IMR-90 (cell line): ENCODE measurements at regions not wholly inside any gene's neighbourhood (a gene's known extent, or its start where the extent isn't known, plus 50 kb on each side); places are given as distances from the start of the nearest gene placed in this dataset.

Experiments used
- ATAC-seq: fragments of 200-7000 bp; cut with Tn5 transposase; 2 replicates; pipeline ENCODE4 v1.9.1; 2020; ENCODE audit warnings: low read depth, mild to moderate bottlenecking, moderate library complexity
- BruUV-seq: library from RNA; stranded (reverse); fragments of 400-500 nt; replicated peaks from 2 replicates; lab custom pipeline; 2021; lab: Mats Ljungman, UMichigan
- CTCF ChIA-PET: fragments of 300-600 bp; formaldehyde crosslinking; extraction: SDS; loops from one replicate; lab custom pipeline; 2021; ENCODE audit warnings: antibody characterized with exemption; lab: Yijun Ruan, JAX
- POLR2A ChIA-PET: fragments of 300-600 bp; sonication (Branson Sonifier 250); formaldehyde crosslinking; loops from one replicate; lab custom pipeline; 2022; ENCODE audit warnings: antibody characterized with exemption; ENCODE audit not compliant: unreplicated experiment; lab: Charles Lee
- DNase-seq: peaks from one replicate; pipeline ENCODE4 v3.0.0; 2013
- H2AFZ ChIP-seq: replicated peaks from 2 replicates; pipeline ENCODE3; 2013; ENCODE audit warnings: low read length, mild to moderate bottlenecking; ENCODE audit not compliant: poor library complexity
- H2AK5ac ChIP-seq: 2 replicates; pipeline ENCODE4 v1.6.1; 2013; ENCODE audit warnings: low read depth, low read length, inconsistent platforms
- H2AK9ac ChIP-seq: replicated peaks from 2 replicates; pipeline ENCODE3; 2013; ENCODE audit warnings: mild to moderate bottlenecking, low read depth, low read length, moderate library complexity; ENCODE audit not compliant: poor library complexity
- H2BK120ac ChIP-seq: 2 replicates; pipeline ENCODE4 v1.6.1; 2013; ENCODE audit warnings: low read depth, low read length, inconsistent platforms
- H2BK15ac ChIP-seq: 3 replicates; pipeline ENCODE4 v1.6.1; 2013; ENCODE audit warnings: low read depth, low read length, inconsistent platforms
- H2BK20ac ChIP-seq: 2 replicates; pipeline ENCODE4 v1.6.1; 2013; ENCODE audit warnings: low read depth, mild to moderate bottlenecking, inconsistent platforms, low read length, moderate library complexity
- H2BK5ac ChIP-seq: 2 replicates; pipeline ENCODE4 v1.6.1; 2013; ENCODE audit warnings: mild to moderate bottlenecking, low read depth, low read length, inconsistent platforms; ENCODE audit not compliant: poor library complexity, severe bottlenecking
- H3K14ac ChIP-seq: replicated peaks from 2 replicates; pipeline ENCODE4 v1.6.1; 2013; ENCODE audit warnings: low read depth, low read length, inconsistent platforms
- H3K18ac ChIP-seq: 2 replicates; pipeline ENCODE4 v1.6.1; 2013; ENCODE audit warnings: low read depth, low read length, control low read depth
- H3K23ac ChIP-seq: 2 replicates; pipeline ENCODE4 v1.6.1; 2013; ENCODE audit warnings: low read depth, low read length, inconsistent platforms
- H3K27ac ChIP-seq: 2 replicates; pipeline ENCODE4 v1.5.1; 2013; ENCODE audit warnings: mild to moderate bottlenecking, control low read depth, low read length; ENCODE audit not compliant: insufficient read depth
- H3K27me3 ChIP-seq: 2 replicates; pipeline ENCODE4 v1.6.1; 2013; ENCODE audit warnings: low read length; ENCODE audit not compliant: control insufficient read depth, insufficient read depth
- H3K36me3 ChIP-seq: 2 replicates; pipeline ENCODE4 v1.6.1; 2013; ENCODE audit warnings: low read length, mixed read lengths; ENCODE audit not compliant: control insufficient read depth, insufficient read depth
- H3K4ac ChIP-seq: 2 replicates; pipeline ENCODE4 v1.6.1; 2013; ENCODE audit warnings: low read depth, low read length, inconsistent platforms
- H3K4me1 ChIP-seq: 2 replicates; pipeline ENCODE4 v1.6.1; 2013; ENCODE audit warnings: low read length, mixed read lengths; ENCODE audit not compliant: control insufficient read depth, insufficient read depth
- H3K4me2 ChIP-seq: 2 replicates; pipeline ENCODE4 v1.6.1; 2013; ENCODE audit warnings: low read depth, mild to moderate bottlenecking, control low read depth, low read length, moderate library complexity
- H3K4me3 ChIP-seq: 2 replicates; pipeline ENCODE4 v1.5.1; 2013; ENCODE audit warnings: low read depth, mild to moderate bottlenecking, control low read depth, low read length, moderate library complexity; ENCODE audit not compliant: insufficient read depth
- H3K56ac ChIP-seq: 2 replicates; pipeline ENCODE4 v1.6.1; 2013; ENCODE audit warnings: low read length, inconsistent platforms; ENCODE audit not compliant: insufficient read depth; ENCODE audit errors: extremely low read depth
- H3K79me1 ChIP-seq, 2 experiments: 2 replicates each; pipeline ENCODE4 v1.6.1; 2013; ENCODE audit warnings: low read length in 2 of 2, inconsistent platforms in 1 of 2, low read depth in 1 of 2
- H3K9ac ChIP-seq: 2 replicates; pipeline ENCODE4 v1.6.1; 2013; ENCODE audit warnings: low read depth, low read length, control low read depth
- H3K9me1 ChIP-seq: 2 replicates; pipeline ENCODE4 v1.6.1; 2013; ENCODE audit warnings: low read length, inconsistent platforms; ENCODE audit not compliant: insufficient read depth
- H3K9me3 ChIP-seq: 2 replicates; pipeline ENCODE4 v1.6.1; 2013; ENCODE audit warnings: low read length; ENCODE audit not compliant: control insufficient read depth, insufficient read depth
- H4K20me1 ChIP-seq: 2 replicates; pipeline ENCODE4 v1.6.1; 2013; ENCODE audit warnings: low read length, inconsistent platforms; ENCODE audit not compliant: insufficient read depth
- H4K5ac ChIP-seq: 2 replicates; pipeline ENCODE4 v1.6.1; 2013; ENCODE audit warnings: mild to moderate bottlenecking, low read depth, low read length, control low read depth
- H4K8ac ChIP-seq, 2 experiments: 2 replicates each; pipeline ENCODE4 v1.6.1; 2013; ENCODE audit warnings: low read depth in 2 of 2, low read length in 2 of 2, control low read depth in 1 of 2, inconsistent platforms in 1 of 2
- H4K91ac ChIP-seq: 2 replicates; pipeline ENCODE4 v1.6.1; 2013; ENCODE audit warnings: low read depth, low read length, inconsistent platforms; ENCODE audit not compliant: insufficient read depth
- BHLHE40 ChIP-seq: fragments of 150-350 bp; IDR thresholded peaks from 2 replicates; pipeline ENCODE4 v1.6.1; 2016; ENCODE audit warnings: mild to moderate bottlenecking, low read depth, low read length
- CEBPB ChIP-seq: IDR thresholded peaks from 2 replicates; pipeline ENCODE4 v1.6.1; 2012; ENCODE audit warnings: low read depth, low read length, improper control_type of control experiment
- CHD1 ChIP-seq: IDR thresholded peaks from 2 replicates; pipeline ENCODE4 v1.6.1; 2012; ENCODE audit warnings: low read depth, low read length, improper control_type of control experiment
- CTCF ChIP-seq: conservative IDR thresholded peaks from 2 replicates; pipeline ENCODE4 v1.5.1; 2012; ENCODE audit warnings: mild to moderate bottlenecking, low read depth, low read length, improper control_type of control experiment
- FOS ChIP-seq: fragments of 150-350 bp; IDR thresholded peaks from 2 replicates; pipeline ENCODE4 v1.6.1; 2016; ENCODE audit warnings: low read depth, low read length
- MAFK ChIP-seq: IDR thresholded peaks from 2 replicates; pipeline ENCODE4 v1.6.1; 2012; ENCODE audit warnings: low read depth, low read length, improper control_type of control experiment
- MXI1 ChIP-seq: IDR thresholded peaks from 2 replicates; pipeline ENCODE4 v1.6.1; 2012; ENCODE audit warnings: low read depth, mild to moderate bottlenecking, low read length, moderate library complexity, borderline replicate concordance
- NFE2L2 ChIP-seq: fragments of 150-350 bp; IDR thresholded peaks from 2 replicates; pipeline ENCODE4 v1.6.1; 2016; ENCODE audit warnings: low read depth, mild to moderate bottlenecking, low read length
- RAD21 ChIP-seq: IDR thresholded peaks from 2 replicates; pipeline ENCODE4 v1.6.1; 2012; ENCODE audit warnings: low read length, improper control_type of control experiment
- RFX5 ChIP-seq: IDR thresholded peaks from 2 replicates; pipeline ENCODE4 v1.8.0; 2012; ENCODE audit warnings: low read depth, mild to moderate bottlenecking, low read length, moderate library complexity
- SMC3 ChIP-seq: fragments of 150-350 bp; IDR thresholded peaks from 2 replicates; pipeline ENCODE4 v1.6.1; 2016; ENCODE audit warnings: low read depth, mild to moderate bottlenecking, antibody characterized with exemption, low read length, moderate library complexity
- WGBS, 2 experiments: methylation state at CpG; one replicate each; pipeline versions ENCODE4 v1.1.5 to v1.1.7; 2013; ENCODE audit warnings: missing lambda C conversion rate in 2 of 2; ENCODE audit not compliant: insufficient read length in 1 of 2; ENCODE audit errors: extremely low coverage in 2 of 2; 5-methylcytosine and 5-hydroxymethylcytosine counted together
- dilution Hi-C: fragments of 300-500 bp; cut with HindIII; formaldehyde crosslinking; loops from one replicate; pipeline ENCODE4 v1.14.3; 2018; ENCODE audit warnings: low sequenced_read_pairs; ENCODE audit not compliant: unreplicated experiment
- in situ Hi-C: fragments of 300-500 bp; cut with MboI; formaldehyde crosslinking; loops from 3 replicates; pipeline ENCODE4 v1.14.3; 2019; ENCODE audit warnings: low sequenced_read_pairs, inconsistent platforms, mixed read lengths
- intact Hi-C: fragments of 100-400 bp; cut with micrococcal nuclease; formaldehyde crosslinking; loops from 2 replicates; pipeline ENCODE4 v1.10.0; 2022
- TF ChIP-seq, protein P1 (sequence below): fragments of 150-350 bp; IDR thresholded peaks from 2 replicates; pipeline ENCODE4 v1.6.1; 2016; ENCODE audit warnings: low read depth, mild to moderate bottlenecking, low read length, moderate library complexity, borderline replicate concordance
- TF ChIP-seq, protein P2 (sequence below): fragments of 150-350 bp; IDR thresholded peaks from 2 replicates; pipeline ENCODE4 v1.6.1; 2017; ENCODE audit warnings: mild to moderate bottlenecking, antibody characterized with exemption, low read length, low read depth

DNA sequence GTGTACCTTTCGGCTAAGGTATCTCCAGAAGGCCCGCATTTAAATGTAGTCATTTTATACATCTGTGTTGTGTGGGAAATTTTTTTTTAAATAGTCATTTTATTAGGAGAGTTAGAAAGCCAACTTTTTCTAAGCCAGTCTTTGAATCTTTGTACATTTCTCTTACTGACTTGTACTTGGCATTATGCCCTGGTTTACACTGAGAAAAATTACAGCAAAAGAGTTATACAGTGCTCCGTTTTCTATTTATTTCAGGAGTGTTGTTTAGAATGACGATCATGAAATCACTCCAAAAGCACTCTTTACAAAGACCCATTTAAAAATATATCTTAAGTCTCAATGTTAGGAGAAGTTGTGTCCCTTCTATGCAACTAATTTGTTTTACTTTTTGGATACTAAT is 91.8 kb downstream of the CYB561 start:
- Histone ChIP-seq H4K20me1 (peaks cover 4% of the 10 kb centered on the region; the same call in 1 of the 2 replicates), H4K8ac (no peak overlapping the region; a peak in 1 of 4 replicates), H3K79me1 (peaks cover 13 to 40% of the 10 kb centered on the region in 2 experiments), H2BK15ac (0 out of 3 replicates have a peak overlapping the region, but pooled peaks have one; percentile 11), H3K4me1 (peaks cover 28% of the 10 kb centered on the region), H2BK120ac (no peak overlapping the region), H3K4me2 (peak overlapping the region; percentile 80), H2AK9ac (no peak overlapping the region), H2AFZ (no peak overlapping the region), H2BK5ac (peak overlapping the region; percentile 53), H2AK5ac (peak overlapping the region; percentile 17; the same call in 1 of the 2 replicates), H3K36me3 (peaks cover 5% of the 10 kb centered on the region), H3K18ac (peak overlapping the region; percentile 79), H4K5ac (no peak overlapping the region; the same call in 1 of the 2 replicates), H4K91ac (no peak overlapping the region), H3K4me3 (no peak overlapping the region), H3K4ac (peak overlapping the region; percentile 47; the same call in 1 of the 2 replicates), H3K9ac (no peak overlapping the region), H3K27me3 (no peaks in the 10 kb centered on the region), H3K9me3 (no peaks in the 10 kb centered on the region), H3K23ac (no peak overlapping the region), H3K27ac (peak overlapping the region; percentile 85; the same call in 1 of the 2 replicates), H3K14ac (no peak overlapping the region; the same call in 1 of the 2 replicates), H2BK20ac (peak overlapping the region; percentile 22; the same call in 1 of the 2 replicates), H3K56ac (no peak overlapping the region), H3K9me1 (peaks cover 18% of the 10 kb centered on the region)
- in situ Hi-C loops = no loop called here
- WGBS, 2 experiments = no CpG with 5 or more reads among the region's 4 CpGs
- DNase-seq (peak; percentile 57), ATAC-seq (peak; percentile 6; the same call in 1 of the 2 replicates)
- POLR2A ChIA-PET = no interaction called here
- no TSS peak for BruUV-seq
- TF ChIP-seq SMC3 (no peak), MAFK (no peak), CTCF (no peak), RFX5 (no peak), BHLHE40 (no peak), CHD1 (no peak), CEBPB (no peak), RAD21 (no peak), FOS (no peak), NFE2L2 (no peak), MXI1 (no peak)
- TF ChIP-seq, protein P1, sequence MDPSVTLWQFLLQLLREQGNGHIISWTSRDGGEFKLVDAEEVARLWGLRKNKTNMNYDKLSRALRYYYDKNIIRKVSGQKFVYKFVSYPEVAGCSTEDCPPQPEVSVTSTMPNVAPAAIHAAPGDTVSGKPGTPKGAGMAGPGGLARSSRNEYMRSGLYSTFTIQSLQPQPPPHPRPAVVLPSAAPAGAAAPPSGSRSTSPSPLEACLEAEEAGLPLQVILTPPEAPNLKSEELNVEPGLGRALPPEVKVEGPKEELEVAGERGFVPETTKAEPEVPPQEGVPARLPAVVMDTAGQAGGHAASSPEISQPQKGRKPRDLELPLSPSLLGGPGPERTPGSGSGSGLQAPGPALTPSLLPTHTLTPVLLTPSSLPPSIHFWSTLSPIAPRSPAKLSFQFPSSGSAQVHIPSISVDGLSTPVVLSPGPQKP = no peak
- TF ChIP-seq, protein P2, sequence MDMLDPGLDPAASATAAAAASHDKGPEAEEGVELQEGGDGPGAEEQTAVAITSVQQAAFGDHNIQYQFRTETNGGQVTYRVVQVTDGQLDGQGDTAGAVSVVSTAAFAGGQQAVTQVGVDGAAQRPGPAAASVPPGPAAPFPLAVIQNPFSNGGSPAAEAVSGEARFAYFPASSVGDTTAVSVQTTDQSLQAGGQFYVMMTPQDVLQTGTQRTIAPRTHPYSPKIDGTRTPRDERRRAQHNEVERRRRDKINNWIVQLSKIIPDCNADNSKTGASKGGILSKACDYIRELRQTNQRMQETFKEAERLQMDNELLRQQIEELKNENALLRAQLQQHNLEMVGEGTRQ = no peak
- dilution Hi-C loops = no loop called here
- intact Hi-C loops = loop anchor here (5.0 kb wide), 1 partner anchor 43 kb away; no protein-coding TSS in a partner anchor
- CTCF ChIA-PET = no interaction called here
